H54 (cell line): ENCODE measurements at regions not wholly inside any gene's neighbourhood (a gene's known extent, or its start where the extent isn't known, plus 50 kb on each side); places are given as distances from the start of the nearest gene placed in this dataset.

Experiments
- DNase-seq: peaks from one replicate; pipeline ENCODE4 v3.0.0; 2011; ENCODE audit warnings: low spot score, mixed read lengths; ENCODE audit not compliant: insufficient read length
- FAIRE-seq: peaks from 3 replicates; lab custom pipeline; 2011; peaks lifted over from hg19 to GRCh38; lab: Jason Lieb, UNC
- POLR2A ChIP-seq: IDR thresholded peaks from 2 replicates; pipeline ENCODE4 v1.6.1; 2011; ENCODE audit warnings: low read depth, mild to moderate bottlenecking, low read length

- TF ChIP-seq POLR2A = no peak
- FAIRE-seq (no peak), DNase-seq (no peak)
Measured at GRCh38 chr1:239558559-239558958, 172.2 kb downstream of the CHRM3 start.

DNA sequence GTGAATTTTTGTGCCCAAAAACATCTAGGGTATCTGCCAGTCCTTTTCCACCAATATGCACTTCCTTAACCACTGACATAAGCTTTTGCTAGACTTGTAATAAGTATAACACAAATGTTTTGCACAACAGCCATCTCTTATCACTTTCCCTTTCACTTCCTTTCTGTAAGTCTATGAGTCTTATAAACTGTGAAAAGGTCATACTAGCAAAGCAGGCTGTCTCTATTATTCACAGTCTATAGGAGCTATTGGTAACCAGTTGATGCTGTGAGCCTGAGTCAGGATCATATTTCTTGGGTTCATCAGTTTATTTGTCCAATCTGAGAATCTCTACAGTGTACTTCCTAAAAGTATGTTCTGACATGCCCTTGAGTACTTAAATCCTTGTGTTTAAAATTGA is 172.6 kb downstream of the CHRM3 start:
- FAIRE-seq (no peak), DNase-seq (no peak)
- no peak for TF ChIP-seq POLR2A

DNA sequence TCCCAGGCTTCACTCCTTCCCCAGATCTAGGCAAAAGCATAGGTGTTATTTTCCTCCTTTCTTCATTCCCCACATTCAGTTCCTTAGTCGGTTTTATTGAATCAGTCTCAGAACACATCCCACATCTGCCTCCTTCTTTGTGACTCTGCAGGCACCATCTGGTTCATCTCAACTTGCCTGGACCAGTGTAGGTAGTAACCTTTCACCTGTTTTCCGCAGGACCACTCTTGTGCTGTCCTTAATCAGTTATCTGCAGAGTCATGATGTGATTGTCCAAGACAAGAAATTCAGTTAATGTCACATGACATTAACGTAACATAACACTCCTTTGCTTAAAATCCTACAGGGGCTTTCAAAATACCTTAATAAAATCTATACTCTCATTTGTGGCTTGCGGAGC is 174.6 kb downstream of the CHRM3 start:
- no peak for TF ChIP-seq POLR2A
- no peak for FAIRE-seq

GRCh38 chr1:239562095-239562494 is 175.7 kb downstream of the CHRM3 start:
- TF ChIP-seq POLR2A = no peak
- FAIRE-seq (no peak), DNase-seq (no peak)

More for the DNA sequence above, 174.6 kb downstream of the CHRM3 start:
- no peak for DNase-seq

DNA sequence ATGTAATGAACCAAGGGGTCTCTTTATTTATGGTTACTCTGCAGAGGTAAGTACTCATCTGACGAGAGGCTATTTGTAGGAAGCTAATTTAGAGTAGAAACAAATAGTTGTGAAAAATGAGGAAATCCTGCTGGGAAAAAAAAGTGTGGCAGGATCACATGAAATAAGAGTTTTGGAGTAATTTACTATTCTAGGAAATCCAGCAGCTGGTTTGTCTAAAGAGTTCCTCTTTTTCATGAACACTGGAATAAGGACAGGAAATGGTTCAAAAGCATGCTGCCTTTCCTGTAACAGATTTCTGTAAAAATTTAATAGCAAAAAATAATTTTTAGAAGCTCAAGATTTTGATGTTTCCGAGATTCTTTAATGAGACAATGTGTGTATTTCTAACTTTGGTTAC is 177.3 kb downstream of the CHRM3 start:
- TF ChIP-seq POLR2A = no peak
- DNase-seq = no peak
- FAIRE-seq = no peak

GRCh38 chr1:239566074-239566473 is 179.7 kb downstream of the CHRM3 start:
- TF ChIP-seq POLR2A = no peak
- no peak for FAIRE-seq
- DNase-seq = no peak

DNA sequence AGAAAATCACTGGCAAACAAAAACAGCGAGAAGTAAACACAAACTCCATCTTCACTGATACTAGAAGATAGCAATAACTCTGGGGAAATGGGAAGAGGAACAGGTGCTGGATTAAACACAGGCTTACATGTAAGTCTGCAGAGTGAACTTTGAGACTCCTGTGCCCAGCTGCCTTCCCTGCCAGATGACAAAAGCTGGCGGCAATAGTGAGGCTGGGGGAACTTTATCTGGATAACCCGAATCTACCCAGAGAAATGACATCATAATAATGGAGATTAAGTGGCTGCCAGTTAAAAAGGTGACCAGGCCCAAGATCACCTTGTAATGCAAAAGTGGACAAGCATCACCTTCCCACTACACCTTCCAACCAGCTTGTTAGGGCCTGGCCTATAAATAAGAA is 184.5 kb downstream of the CHRM3 start:
- FAIRE-seq = no peak
- TF ChIP-seq POLR2A = no peak
- DNase-seq = no peak

GRCh38 chr1:239572183-239572582 is 185.8 kb downstream of the CHRM3 start:
- FAIRE-seq (no peak), DNase-seq (no peak)
- no peak for TF ChIP-seq POLR2A

DNA sequence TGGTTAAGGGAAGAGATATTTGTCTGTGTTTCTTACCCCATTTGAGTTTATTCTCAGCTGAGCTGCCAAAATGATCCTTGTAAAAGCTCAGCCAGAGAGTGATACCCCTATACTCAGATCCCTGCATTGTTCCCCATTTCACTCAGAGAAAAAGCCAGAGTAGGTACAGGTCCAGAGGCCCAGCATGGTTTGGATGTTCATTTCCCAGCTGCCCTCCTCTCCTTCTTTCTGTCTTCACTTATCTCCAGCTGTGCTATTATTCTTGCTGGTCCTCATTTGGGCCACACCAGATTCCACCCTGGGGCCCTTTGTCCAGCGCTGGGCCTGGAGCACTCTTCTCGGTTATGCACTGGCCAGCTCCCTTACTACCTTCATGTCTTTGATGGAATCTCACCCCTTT is 187.7 kb downstream of the CHRM3 start:
- DNase-seq (no peak), FAIRE-seq (no peak)
- no peak for TF ChIP-seq POLR2A

- TF ChIP-seq POLR2A = no peak
- FAIRE-seq (no peak), DNase-seq (no peak)
Measured at GRCh38 chr1:239575113-239575512, 188.7 kb downstream of the CHRM3 start.

GRCh38 chr1:239583536-239583935 is 197.2 kb downstream of the CHRM3 start:
- no peak for DNase-seq
- FAIRE-seq = no peak
- TF ChIP-seq POLR2A = no peak

DNA sequence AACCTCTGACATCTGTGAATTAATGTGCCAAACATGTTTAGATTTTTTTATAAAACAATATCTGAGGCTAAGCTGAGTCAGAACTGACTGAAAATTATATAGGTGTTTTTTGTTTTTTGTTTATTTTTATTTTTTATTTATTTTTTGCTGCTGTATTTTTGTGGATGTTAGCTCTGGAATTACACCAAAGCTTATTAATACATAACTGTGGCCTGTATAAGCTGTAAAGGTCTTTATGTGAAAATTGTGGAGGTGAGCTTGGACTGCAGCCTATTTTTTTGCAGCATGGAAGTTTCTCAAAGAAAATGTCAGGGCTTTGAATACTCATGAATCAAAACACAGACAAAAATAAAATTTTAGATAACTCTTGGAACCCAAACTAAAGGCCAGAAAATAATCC is 199.8 kb downstream of the CHRM3 start:
- DNase-seq (no peak), FAIRE-seq (no peak)
- no peak for TF ChIP-seq POLR2A

DNA sequence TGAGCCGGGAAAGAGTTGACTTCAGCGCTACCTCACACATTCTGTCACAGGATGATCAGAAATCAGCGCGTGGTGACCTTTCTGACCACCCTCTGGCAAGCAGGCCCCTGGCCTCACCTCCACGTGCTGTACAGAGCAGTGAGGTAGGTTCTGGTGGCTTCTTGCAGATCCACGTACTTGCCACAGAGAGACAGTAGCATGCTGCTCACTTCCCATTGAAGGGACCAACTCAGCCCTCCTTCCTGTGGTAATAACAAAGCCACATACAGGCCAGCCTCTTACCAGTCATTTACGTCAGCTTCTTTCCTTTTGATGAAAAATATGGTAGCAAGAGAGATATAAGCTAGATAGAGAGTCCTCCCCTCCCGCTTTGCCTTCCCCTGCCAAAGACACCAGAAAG is 200.7 kb downstream of the CHRM3 start:
- no peak for DNase-seq
- no peak for FAIRE-seq
- no peak for TF ChIP-seq POLR2A

DNA sequence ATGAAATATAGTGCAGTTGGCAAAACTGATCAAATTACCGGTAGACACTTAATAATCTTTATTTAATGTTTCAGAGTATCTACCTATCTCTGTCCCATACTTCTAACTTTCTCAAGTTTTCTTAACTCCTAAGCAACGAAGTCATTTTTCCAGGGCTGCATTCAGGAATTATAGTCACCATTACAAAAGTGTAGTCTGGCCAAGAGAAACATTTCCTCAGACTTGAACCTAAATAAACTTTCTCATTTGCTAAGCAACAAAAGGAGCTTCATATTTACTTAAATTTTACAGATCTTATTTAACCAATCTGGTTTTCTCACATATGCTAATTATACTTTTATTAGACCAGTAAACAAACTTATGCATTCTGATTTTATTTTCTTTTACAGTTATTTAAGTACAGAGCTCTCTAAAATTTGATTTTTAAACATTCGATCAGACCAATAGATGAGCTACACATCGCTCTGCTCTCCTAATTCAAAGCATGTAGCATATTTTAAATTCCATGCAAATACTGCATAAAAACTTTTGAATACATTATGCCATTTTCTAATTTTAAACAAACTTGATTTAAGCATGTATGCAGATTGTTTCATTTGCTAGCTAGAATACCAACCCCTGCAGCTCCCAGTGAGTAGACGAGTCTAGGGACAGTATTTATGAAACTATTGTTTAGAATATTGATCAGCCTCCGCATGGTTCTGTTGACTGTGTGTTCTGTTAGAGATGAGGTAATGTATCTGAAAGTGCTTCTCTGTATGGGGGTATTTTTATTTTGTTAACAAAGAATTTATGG is 201.4 kb downstream of the CHRM3 start:
- no peak for DNase-seq
- FAIRE-seq = no peak
- no peak for TF ChIP-seq POLR2A

DNA sequence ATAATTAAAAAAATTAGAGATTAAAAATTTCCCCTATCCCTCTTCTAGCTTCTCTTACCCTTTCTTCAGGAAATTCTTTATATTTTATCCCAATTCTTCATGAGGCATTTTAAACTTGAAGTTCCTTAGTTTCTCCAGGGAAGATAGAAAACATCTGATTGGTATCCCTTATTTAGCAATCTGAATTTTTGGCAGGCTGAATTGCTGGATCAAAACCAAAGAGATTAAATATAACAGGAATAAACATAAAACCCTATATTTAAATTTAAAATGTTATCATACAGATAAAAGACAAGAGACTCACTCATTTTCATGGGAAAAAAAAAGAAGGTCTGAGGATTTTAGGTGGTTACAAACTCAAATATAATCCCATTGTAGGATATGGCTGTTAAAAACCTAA is 204.2 kb downstream of the CHRM3 start:
- TF ChIP-seq POLR2A = no peak
- FAIRE-seq (no peak), DNase-seq (no peak)

DNA sequence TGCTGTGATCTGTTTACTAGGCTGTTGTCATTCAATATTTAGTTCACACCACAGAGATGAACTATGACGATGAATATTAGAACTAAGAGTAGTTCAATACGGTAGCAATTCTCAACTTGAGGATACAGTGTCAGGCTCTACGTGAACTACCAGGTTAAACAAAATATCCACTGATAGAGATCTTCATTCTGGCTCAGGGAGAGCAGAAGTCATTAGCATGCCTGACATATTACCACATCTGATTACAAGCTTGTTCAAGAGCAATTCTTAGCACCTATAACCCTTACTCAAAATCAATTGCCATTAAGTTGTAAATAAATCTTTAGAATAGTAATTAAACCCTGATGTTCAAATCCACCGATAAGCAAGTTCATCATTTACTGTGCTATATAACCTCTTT is 207.2 kb downstream of the CHRM3 start:
- FAIRE-seq (no peak), DNase-seq (no peak)
- no peak for TF ChIP-seq POLR2A
